B cell (primary cell): ENCODE measurements at regions not wholly inside any gene's neighbourhood (a gene's known extent, or its start where the extent isn't known, plus 50 kb on each side); places are given as distances from the start of the nearest gene placed in this dataset.

Experiments used
- ATAC-seq: fragments of 200-7000 bp; cut with Tn5 transposase; one replicate; pipeline ENCODE4 v1.10.0; 2021; ENCODE audit warnings: low read depth, mild to moderate bottlenecking, moderate number of reproducible peaks, moderate library complexity
- CTCF ChIA-PET: fragments of 350-600 bp; sonication (Branson Sonifier 250); formaldehyde crosslinking; loops from one replicate; lab custom pipeline; 2021; ENCODE audit warnings: antibody characterized with exemption, inconsistent platforms; lab: Charles Lee
- POLR2A ChIA-PET: fragments of 350-600 bp; sonication (Branson Sonifier 250); formaldehyde crosslinking; loops from one replicate; lab custom pipeline; 2021; ENCODE audit warnings: antibody characterized with exemption; lab: Charles Lee
- DNase-seq: peaks from one replicate; pipeline ENCODE4 v3.0.0; 2013
- H2AFZ ChIP-seq: 2 replicates; pipeline ENCODE4 v1.6.1; 2012; ENCODE audit warnings: mild to moderate bottlenecking, low read depth, low read length; ENCODE audit not compliant: insufficient read depth, poor library complexity, severe bottlenecking
- H3K27ac ChIP-seq, 2 donors: 1 replicate in 1 of 2; 2 replicates in 1 of 2; pipeline ENCODE4 v1.5.1; 2012 to 2013; ENCODE audit warnings: low read length in 2 of 2, mild to moderate bottlenecking in 2 of 2, moderate library complexity in 1 of 2
- H3K27me3 ChIP-seq, 4 experiments: fragments of 200-600 bp in 1 of 4; sonication (generic) in 1 of 4; replicated peaks in 1 of 4; 1 replicate in 2 of 4; 2 replicates in 2 of 4; pipeline versions ENCODE4 v1.6.1 to v1.7.0; 2013 to 2016; ENCODE audit warnings: low read length in 3 of 4, mild to moderate bottlenecking in 2 of 4, mixed read lengths in 1 of 4, moderate library complexity in 1 of 4; ENCODE audit not compliant: insufficient read depth in 4 of 4, control insufficient read depth in 3 of 4; ENCODE audit errors: control extremely low read depth in 1 of 4
- H3K36me3 ChIP-seq, 2 experiments: replicated peaks in 1 of 2; 1 replicate in 1 of 2; 2 replicates in 1 of 2; pipeline versions ENCODE4 v1.6.1 to v1.7.1; 2013; ENCODE audit warnings: low read length in 1 of 2; ENCODE audit not compliant: insufficient read depth in 2 of 2, control insufficient read depth in 1 of 2; ENCODE audit errors: control extremely low read depth in 1 of 2, extremely low read depth in 1 of 2
- H3K4me1 ChIP-seq, 2 donors: fragments of 200-600 bp in 1 of 2; sonication (generic) in 1 of 2; 1 replicate in 1 of 2; 2 replicates in 1 of 2; pipeline versions ENCODE4 v1.5.1 to v1.6.1; 2013 to 2017; ENCODE audit warnings: low read length in 2 of 2; ENCODE audit not compliant: control insufficient read depth in 2 of 2, insufficient read depth in 2 of 2
- H3K4me2 ChIP-seq: replicated peaks from 2 replicates; pipeline ENCODE3; 2012; ENCODE audit warnings: mild to moderate bottlenecking, low read depth, low read length; ENCODE audit not compliant: poor library complexity, severe bottlenecking
- H3K4me3 ChIP-seq, 5 experiments: fragments of 200-600 bp in 1 of 5; sonication (generic) in 1 of 5; 1 replicate in 3 of 5; 2 replicates in 2 of 5; pipeline versions ENCODE4 v1.5.1 to v1.7.0; 2011 to 2016; ENCODE audit warnings: low read length in 4 of 5, mild to moderate bottlenecking in 4 of 5, low read depth in 2 of 5, control low read depth in 1 of 5, moderate library complexity in 1 of 5; ENCODE audit not compliant: insufficient read depth in 1 of 5; ENCODE audit errors: control extremely low read depth in 1 of 5, extremely low read depth in 1 of 5
- H3K79me2 ChIP-seq: fragments of 200-600 bp; sonication (generic); one replicate; pipeline ENCODE4 v1.6.0; 2016; ENCODE audit warnings: low read length; ENCODE audit not compliant: control insufficient read depth, insufficient read depth
- H3K9ac ChIP-seq: fragments of 200-600 bp; sonication (generic); 2 replicates; pipeline ENCODE4 v1.6.1; 2017; ENCODE audit warnings: mild to moderate bottlenecking, low read length, moderate library complexity
- H3K9me3 ChIP-seq, 3 donors: one replicate each; pipeline versions ENCODE4 v1.6.1 to v1.7.1; 2013; ENCODE audit warnings: low read length in 2 of 3; ENCODE audit not compliant: control insufficient read depth in 2 of 3, insufficient read depth in 1 of 3; ENCODE audit errors: control extremely low read depth in 1 of 3
- H4K20me1 ChIP-seq: 2 replicates; pipeline ENCODE4 v1.6.0; 2012; ENCODE audit warnings: mild to moderate bottlenecking, low read length; ENCODE audit not compliant: insufficient read depth, control insufficient read depth, poor library complexity, severe bottlenecking
- H3K27ac Mint-ChIP-seq: one replicate; pipeline ENCODE4 v1.8.0; 2021; ENCODE audit warnings: mixed read lengths
- H3K27me3 Mint-ChIP-seq: one replicate; pipeline ENCODE4 v1.8.0; 2021; ENCODE audit warnings: mixed read lengths
- H3K4me1 Mint-ChIP-seq: one replicate; pipeline ENCODE4 v1.8.0; 2021; ENCODE audit warnings: mixed read lengths
- H3K4me3 Mint-ChIP-seq: one replicate; pipeline ENCODE4 v1.8.0; 2021; ENCODE audit warnings: mixed read lengths
- H3K9me3 Mint-ChIP-seq: one replicate; pipeline ENCODE4 v1.8.0; 2022; ENCODE audit warnings: mixed read lengths; ENCODE audit not compliant: insufficient read depth
- CTCF ChIP-seq: fragments of 200-600 bp; IDR thresholded peaks from one replicate; pipeline ENCODE4 v1.8.0; 2022; ENCODE audit warnings: antibody characterized with exemption, mild to moderate bottlenecking
- EZH2 ChIP-seq: IDR thresholded peaks from 2 replicates; pipeline ENCODE4 v1.6.1; 2012; ENCODE audit warnings: borderline replicate concordance, low read depth, mild to moderate bottlenecking, moderate library complexity, low read length; ENCODE audit not compliant: insufficient read depth, poor library complexity, severe bottlenecking
- WGBS: methylation state at CpG from one replicate; pipeline ENCODE4 v1.1.5; 2013; ENCODE audit warnings: missing lambda C conversion rate; ENCODE audit not compliant: insufficient coverage; 5-methylcytosine and 5-hydroxymethylcytosine counted together
- intact Hi-C: fragments of 100-400 bp; cut with micrococcal nuclease; formaldehyde crosslinking; loops from one replicate; pipeline ENCODE4 v1.10.0; 2022

- TF ChIP-seq EZH2 = no peak
- no peak for TF ChIP-seq CTCF
- no peaks in the 10 kb centered on the region for H3K36me3 ChIP-seq
- POLR2A ChIA-PET = no interaction called here
- H3K4me2 ChIP-seq = no peak overlapping the region
- CTCF ChIA-PET = no interaction called here
- peaks cover 4% of the 10 kb centered on the region for H3K4me1 Mint-ChIP-seq
- WGBS = 69% methylated on average over 7 of the region's 10 CpGs
- no peak overlapping the region for H3K9ac ChIP-seq
- no peak overlapping the region for H3K27ac ChIP-seq
- no peak overlapping the region for H3K4me3 Mint-ChIP-seq
- DNase-seq (no peak), ATAC-seq (no peak)
- no peaks in the 10 kb centered on the region for H3K27me3 ChIP-seq
- no peak overlapping the region for H3K27ac Mint-ChIP-seq
- H3K9me3 ChIP-seq = no peaks in the 10 kb centered on the region
- intact Hi-C loops = no loop called here
- H3K79me2 ChIP-seq = no peaks in the 10 kb centered on the region
- H3K9me3 Mint-ChIP-seq = no peaks in the 10 kb centered on the region
- no peaks in the 10 kb centered on the region for H4K20me1 ChIP-seq
- H2AFZ ChIP-seq = no peak overlapping the region
- H3K4me3 ChIP-seq = no peak overlapping the region
- no peaks in the 10 kb centered on the region for H3K4me1 ChIP-seq
- H3K27me3 Mint-ChIP-seq = no peaks in the 10 kb centered on the region
Measured at GRCh38 chr10:74765465-74765975, 60.9 kb upstream of the KAT6B start.

- H3K27ac Mint-ChIP-seq = no peak overlapping the region
- no peaks in the 10 kb centered on the region for H3K36me3 ChIP-seq
- H3K9ac ChIP-seq = no peak overlapping the region
- no peaks in the 10 kb centered on the region for H3K27me3 Mint-ChIP-seq
- H3K4me3 Mint-ChIP-seq = no peak overlapping the region
- peaks cover 5% of the 10 kb centered on the region for H3K4me1 Mint-ChIP-seq
- no peaks in the 10 kb centered on the region for H3K9me3 ChIP-seq
- WGBS = 82% methylated on average over 4 of the region's 7 CpGs
- no peaks in the 10 kb centered on the region for H3K27me3 ChIP-seq
- H3K4me1 ChIP-seq = no peaks in the 10 kb centered on the region
- no peak overlapping the region for H3K27ac ChIP-seq
- CTCF ChIA-PET = no interaction called here
- H3K79me2 ChIP-seq = no peaks in the 10 kb centered on the region
- H3K4me3 ChIP-seq = no peak overlapping the region
- H3K4me2 ChIP-seq = no peak overlapping the region
- no peaks in the 10 kb centered on the region for H3K9me3 Mint-ChIP-seq
- H4K20me1 ChIP-seq = no peaks in the 10 kb centered on the region
- no peak for TF ChIP-seq EZH2
- TF ChIP-seq CTCF = no peak
- H2AFZ ChIP-seq = no peak overlapping the region
- POLR2A ChIA-PET = no interaction called here
- ATAC-seq = no peak
- intact Hi-C loops = no loop called here
- DNase-seq = no peak
Measured at GRCh38 chr10:74766501-74766900, 59.9 kb upstream of the KAT6B start.
